ENCODE measurements at regions not wholly inside any gene's neighbourhood (a gene's known extent, or its start where the extent isn't known, plus 50 kb on each side); places are given as distances from the start of the nearest gene placed in this dataset.

DNA sequence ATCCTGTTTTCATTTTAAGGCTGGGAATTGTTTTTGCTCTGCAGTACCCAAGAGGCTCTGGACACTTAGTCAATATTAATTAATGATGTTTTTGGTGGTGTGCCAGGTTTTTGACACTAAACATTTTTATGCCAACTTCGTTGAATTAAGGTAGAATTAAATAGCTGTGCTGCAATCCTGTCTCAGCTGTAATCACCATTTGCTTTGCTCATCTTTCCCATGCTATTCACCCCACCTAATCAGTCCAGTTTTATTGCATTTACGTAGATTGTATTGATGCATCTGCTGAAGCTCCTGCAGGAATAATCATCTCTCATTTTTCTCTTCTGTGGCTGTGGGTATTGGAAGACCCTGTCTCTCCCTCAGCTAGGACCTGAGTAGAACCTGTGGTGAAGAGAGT is 52.6 kb upstream of the TRUB1 start:
- no peaks in the 10 kb centered on the region for H3K36me3 ChIP-seq (ENCODE audit: control insufficient read depth in 2 of 3, insufficient read depth in 3 of 3, low read length in 3 of 3)
- peaks cover 0 to 4% (median 0%) of the 10 kb centered on the region in 3 donors for H3K4me1 ChIP-seq (ENCODE audit: control insufficient read depth in 2 of 3, insufficient read depth in 2 of 3, low read depth in 1 of 3, low read length in 3 of 3)
- H3K4me3 ChIP-seq (ENCODE audit: low read length in 3 of 3), result no peak overlapping the region
- TF ChIP-seq, protein P1, sequence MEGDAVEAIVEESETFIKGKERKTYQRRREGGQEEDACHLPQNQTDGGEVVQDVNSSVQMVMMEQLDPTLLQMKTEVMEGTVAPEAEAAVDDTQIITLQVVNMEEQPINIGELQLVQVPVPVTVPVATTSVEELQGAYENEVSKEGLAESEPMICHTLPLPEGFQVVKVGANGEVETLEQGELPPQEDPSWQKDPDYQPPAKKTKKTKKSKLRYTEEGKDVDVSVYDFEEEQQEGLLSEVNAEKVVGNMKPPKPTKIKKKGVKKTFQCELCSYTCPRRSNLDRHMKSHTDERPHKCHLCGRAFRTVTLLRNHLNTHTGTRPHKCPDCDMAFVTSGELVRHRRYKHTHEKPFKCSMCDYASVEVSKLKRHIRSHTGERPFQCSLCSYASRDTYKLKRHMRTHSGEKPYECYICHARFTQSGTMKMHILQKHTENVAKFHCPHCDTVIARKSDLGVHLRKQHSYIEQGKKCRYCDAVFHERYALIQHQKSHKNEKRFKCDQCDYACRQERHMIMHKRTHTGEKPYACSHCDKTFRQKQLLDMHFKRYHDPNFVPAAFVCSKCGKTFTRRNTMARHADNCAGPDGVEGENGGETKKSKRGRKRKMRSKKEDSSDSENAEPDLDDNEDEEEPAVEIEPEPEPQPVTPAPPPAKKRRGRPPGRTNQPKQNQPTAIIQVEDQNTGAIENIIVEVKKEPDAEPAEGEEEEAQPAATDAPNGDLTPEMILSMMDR (IDR thresholded peaks at IDR 0.05; ENCODE audit: borderline replicate concordance, extremely low read depth, insufficient read depth), result no peak
- intact Hi-C loops (cut with DNase I), result loop anchor here (10.0 kb wide), 1 partner anchor 239 kb away; no protein-coding TSS in a partner anchor
- no peak overlapping the region for H3K27ac ChIP-seq (ENCODE audit: low read depth in 2 of 2, low read length in 2 of 2)
- no peak for DNase-seq
- FAIRE-seq, result no peak
- H3K9me3 ChIP-seq (ENCODE audit: control insufficient read depth in 2 of 3, insufficient read depth in 1 of 3, low read length in 3 of 3), result no peaks in the 10 kb centered on the region
- no peaks in the 10 kb centered on the region for H3K27me3 ChIP-seq (ENCODE audit: control insufficient read depth, insufficient read depth, low read length)
- no peak overlapping the region for H3K9ac ChIP-seq (ENCODE audit: low read length in 3 of 3)

Data from kidney (tissue), 13 donors.